HepG2 (cell line): ENCODE measurements at regions not wholly inside any gene's neighbourhood (a gene's known extent, or its start where the extent isn't known, plus 50 kb on each side); places are given as distances from the start of the nearest gene placed in this dataset.
A peak's percentile ranks its signal among the peaks of the same experiment; 100 is the strongest.

Experiments used
- CREM ChIP-seq, 2 experiments: sonication (generic) in 1 of 2; formaldehyde crosslinking in 1 of 2; IDR thresholded peaks; 2 replicates each; pipeline versions ENCODE4 v1.4.0 to v1.6.1; 2016 to 2020; ENCODE audit warnings: antibody characterized with exemption in 1 of 2, mild to moderate bottlenecking in 1 of 2, missing genetic modification reagents in 1 of 2
- ESRRA ChIP-seq: sonication (generic); formaldehyde crosslinking; IDR thresholded peaks from 2 replicates; pipeline ENCODE4 v1.5.1; 2020; ENCODE audit warnings: mild to moderate bottlenecking, low read depth, missing genetic modification reagents
- GATAD2A ChIP-seq: IDR thresholded peaks from 2 replicates; pipeline ENCODE4 v1.6.1; 2016
- HIVEP1 ChIP-seq: sonication (generic); formaldehyde crosslinking; IDR thresholded peaks from 2 replicates; pipeline ENCODE4 v1.4.0; 2020; ENCODE audit warnings: mild to moderate bottlenecking, missing genetic modification reagents
- MAF1 ChIP-seq: sonication (generic); formaldehyde crosslinking; IDR thresholded peaks from 2 replicates; pipeline ENCODE4 v1.5.0; 2020; ENCODE audit warnings: missing genetic modification reagents, borderline replicate concordance
- MBD4 ChIP-seq: IDR thresholded peaks from 2 replicates; pipeline ENCODE4 v1.6.1; 2012; ENCODE audit warnings: low read length, inconsistent platforms, borderline replicate concordance
- PCBP1 ChIP-seq: fragments of 200-400 bp; formaldehyde crosslinking; IDR thresholded peaks from 2 replicates; pipeline ENCODE4 v1.6.1; 2017; ENCODE audit warnings: mild to moderate bottlenecking, low read depth, low read length, borderline replicate concordance
- PHF8 ChIP-seq: sonication (generic); formaldehyde crosslinking; IDR thresholded peaks from 2 replicates; pipeline ENCODE4 v1.5.0; 2020; ENCODE audit warnings: missing genetic modification reagents
- RARG ChIP-seq: sonication (generic); formaldehyde crosslinking; IDR thresholded peaks from 2 replicates; pipeline ENCODE4 v1.4.0; 2020; ENCODE audit warnings: low read depth, mild to moderate bottlenecking, missing genetic modification reagents
- TEF ChIP-seq: sonication (generic); formaldehyde crosslinking; IDR thresholded peaks from 2 replicates; pipeline ENCODE4 v1.5.0; 2020; ENCODE audit warnings: missing genetic modification reagents
- TRIM22 ChIP-seq: fragments of 450-650 bp; IDR thresholded peaks from 2 replicates; pipeline ENCODE4 v1.6.1; 2017
- ZBTB10 ChIP-seq: sonication (generic); formaldehyde crosslinking; IDR thresholded peaks from 2 replicates; pipeline ENCODE4 v1.4.0; 2020; ENCODE audit warnings: missing genetic modification reagents, borderline replicate concordance
- ZFP1 ChIP-seq: IDR thresholded peaks from 2 replicates; pipeline ENCODE4 v1.6.1; 2016
- ZNF143 ChIP-seq: sonication (generic); formaldehyde crosslinking; IDR thresholded peaks from 2 replicates; pipeline ENCODE4 v1.4.0; 2020; ENCODE audit warnings: missing genetic modification reagents
- ZNF362 ChIP-seq: sonication (generic); formaldehyde crosslinking; IDR thresholded peaks from 2 replicates; pipeline ENCODE4 v1.4.0; 2020; ENCODE audit warnings: missing genetic modification reagents, mild to moderate bottlenecking, borderline replicate concordance
- ZNF460 ChIP-seq: sonication (generic); formaldehyde crosslinking; IDR thresholded peaks from 2 replicates; pipeline ENCODE4 v1.5.1; 2020; ENCODE audit warnings: missing genetic modification reagents, mild to moderate bottlenecking, borderline replicate concordance
- ZNF687 ChIP-seq: sonication (generic); formaldehyde crosslinking; IDR thresholded peaks from 2 replicates; pipeline ENCODE4 v1.5.1; 2020; ENCODE audit warnings: mild to moderate bottlenecking, missing genetic modification reagents, moderate library complexity
- ZNF75D ChIP-seq: sonication (generic); formaldehyde crosslinking; IDR thresholded peaks from 2 replicates; pipeline ENCODE4 v1.8.1; 2023; ENCODE audit warnings: missing genetic modification reagents, mild to moderate bottlenecking, borderline replicate concordance
- ZSCAN21 ChIP-seq: sonication (generic); formaldehyde crosslinking; IDR thresholded peaks from 2 replicates; pipeline ENCODE4 v1.8.0; 2022; ENCODE audit warnings: mild to moderate bottlenecking, missing genetic modification reagents, moderate library complexity, borderline replicate concordance
- ZSCAN25 ChIP-seq: sonication (generic); formaldehyde crosslinking; IDR thresholded peaks from 2 replicates; pipeline ENCODE4 v1.8.0; 2022; ENCODE audit warnings: mild to moderate bottlenecking, missing genetic modification reagents

GRCh38 chr12:58765653-58766512, 154.4 kb downstream of the LRIG3 start (continued):
- TF ChIP-seq ZNF687 (CRISPR knock-in tag) = no peak
- TF ChIP-seq CREM (IDR thresholded peaks at IDR 0.05) = peak; percentile 78
- no peak for TF ChIP-seq CREM (CRISPR knock-in tag; IDR thresholded peaks at IDR 0.05)
- no peak for TF ChIP-seq ZNF362 (CRISPR knock-in tag)
- no peak for TF ChIP-seq TEF (CRISPR knock-in tag)
- no peak for TF ChIP-seq ESRRA (CRISPR knock-in tag)
- peak; percentile 92 for TF ChIP-seq GATAD2A (CRISPR knock-in tag)
- TF ChIP-seq MAF1 (CRISPR knock-in tag) = no peak
- no peak for TF ChIP-seq PHF8 (CRISPR knock-in tag)
- TF ChIP-seq TRIM22 = no peak
- no peak for TF ChIP-seq ZSCAN25 (CRISPR knock-in tag)
- TF ChIP-seq ZNF143 = no peak
- TF ChIP-seq HIVEP1 (CRISPR knock-in tag) = no peak
- no peak for TF ChIP-seq RARG
- TF ChIP-seq ZBTB10 (CRISPR knock-in tag) = no peak
- no peak for TF ChIP-seq ZNF75D (CRISPR knock-in tag)
- peak; percentile 73; the same call in 1 of the 2 replicates for TF ChIP-seq ZFP1 (CRISPR knock-in tag)
- no peak for TF ChIP-seq ZNF460
- no peak for TF ChIP-seq PCBP1
- no peak; the same call in 1 of the 2 replicates for TF ChIP-seq MBD4
- TF ChIP-seq ZSCAN21 (CRISPR knock-in tag) = no peak
